SK-N-SH (cell line): ENCODE measurements at regions not wholly inside any gene's neighbourhood (a gene's known extent, or its start where the extent isn't known, plus 50 kb on each side); places are given as distances from the start of the nearest gene placed in this dataset.

Experiments
- CTCF ChIA-PET: fragments of 300-600, 350-600 bp; formaldehyde crosslinking; extraction: SDS; loops from one replicate; lab custom pipeline; 2021; lab: Yijun Ruan, JAX
- POLR2A ChIA-PET: fragments of 350-600 bp; sonication (Branson Sonifier 250); formaldehyde crosslinking; extraction: SDS; loops from one replicate; lab custom pipeline; 2020; ENCODE audit warnings: antibody characterized with exemption, inconsistent platforms; lab: Yijun Ruan, JAX
- DNase-seq: peaks from one replicate; pipeline ENCODE4 v3.0.0; 2012
- H2AFZ ChIP-seq: fragments of 200-600 bp; sonication (generic); 2 replicates; pipeline ENCODE4 v1.8.1; 2016; ENCODE audit warnings: antibody characterized with exemption, mild to moderate bottlenecking, low read depth
- H3F3A ChIP-seq: fragments of 200-600 bp; sonication (generic); replicated peaks from 2 replicates; pipeline ENCODE3; 2016; ENCODE audit warnings: antibody characterized with exemption, mild to moderate bottlenecking; ENCODE audit not compliant: insufficient read depth
- H3K27ac ChIP-seq, 2 experiments: fragments of 200-500 bp in 1 of 2; fragments of 200-600 bp in 1 of 2; sonication (Bioruptor generic) in 1 of 2; sonication (generic), shearing (Covaris generic) in 1 of 2; 2 replicates each; pipeline versions ENCODE4 v1.5.1 to v1.6.1; 2014 to 2016; ENCODE audit warnings: low read depth in 2 of 2, inconsistent platforms in 1 of 2, low read length in 1 of 2, mild to moderate bottlenecking in 1 of 2, mixed read lengths in 1 of 2
- H3K27me3 ChIP-seq: fragments of 200-600 bp; sonication (generic), shearing (Covaris generic); 2 replicates; pipeline ENCODE4 v1.6.1; 2016; ENCODE audit warnings: mixed run types; ENCODE audit not compliant: insufficient read depth
- H3K36me3 ChIP-seq, 2 experiments: fragments of 200-500 bp in 1 of 2; fragments of 200-600 bp in 1 of 2; sonication (Bioruptor generic) in 1 of 2; sonication (generic) in 1 of 2; replicated peaks in 1 of 2; 2 replicates each; pipeline versions ENCODE3 to v1.5.1; 2014 to 2016; ENCODE audit warnings: low read length in 1 of 2, mild to moderate bottlenecking in 1 of 2; ENCODE audit not compliant: insufficient read depth in 2 of 2, control insufficient read depth in 1 of 2
- H3K4me1 ChIP-seq, 2 experiments: fragments of 200-500 bp in 1 of 2; fragments of 200-600 bp in 1 of 2; sonication (Bioruptor generic) in 1 of 2; sonication (generic), shearing (Covaris generic) in 1 of 2; 2 replicates each; pipeline versions ENCODE4 v1.5.1 to v1.6.1; 2014 to 2016; ENCODE audit warnings: low read depth in 1 of 2, low read length in 1 of 2, mixed run types in 1 of 2; ENCODE audit not compliant: insufficient read depth in 2 of 2, control insufficient read depth in 1 of 2
- H3K4me2 ChIP-seq: fragments of 200-600 bp; sonication (generic), shearing (Covaris generic); 2 replicates; pipeline ENCODE4 v1.6.1; 2017; ENCODE audit warnings: mixed run types
- H3K4me3 ChIP-seq, 2 experiments: fragments of 200-500 bp in 1 of 2; fragments of 200-600 bp in 1 of 2; sonication (Bioruptor generic) in 1 of 2; sonication (generic), shearing (Covaris generic) in 1 of 2; 2 replicates each; pipeline versions ENCODE4 v1.5.1 to v1.8.1; 2014 to 2016; ENCODE audit warnings: low read depth in 2 of 2, inconsistent platforms in 1 of 2, low read length in 1 of 2, mild to moderate bottlenecking in 1 of 2, mixed read lengths in 1 of 2, moderate library complexity in 1 of 2
- H3K79me2 ChIP-seq: fragments of 200-600 bp; sonication (generic); 2 replicates; pipeline ENCODE4 v1.8.1; 2017; ENCODE audit warnings: mild to moderate bottlenecking; ENCODE audit not compliant: insufficient read depth
- H3K9ac ChIP-seq: fragments of 200-600 bp; sonication (generic); 2 replicates; pipeline ENCODE4 v1.6.1; 2017; ENCODE audit warnings: mixed run types
- H3K9me2 ChIP-seq: fragments of 200-600 bp; sonication (generic); 2 replicates; pipeline ENCODE4 v1.6.1; 2017; ENCODE audit warnings: mixed run types
- H3K9me3 ChIP-seq: fragments of 200-600 bp; sonication (generic); 2 replicates; pipeline ENCODE4 v1.6.1; 2017; ENCODE audit warnings: mixed run types, mild to moderate bottlenecking, moderate library complexity
- H4K20me1 ChIP-seq: fragments of 200-600 bp; sonication (generic); 2 replicates; pipeline ENCODE4 v1.6.1; 2017; ENCODE audit warnings: mild to moderate bottlenecking, mixed run types; ENCODE audit not compliant: insufficient read depth
- CHD2 ChIP-seq: fragments of 150-350 bp; IDR thresholded peaks from 2 replicates; pipeline ENCODE4 v1.6.1; 2018; ENCODE audit warnings: low read length; ENCODE audit not compliant: partially characterized antibody
- CTCF ChIP-seq: fragments of 200-600 bp; sonication (generic); IDR thresholded peaks from 2 replicates; pipeline ENCODE4 v1.6.1; 2017; ENCODE audit warnings: antibody characterized with exemption, mild to moderate bottlenecking, moderate library complexity
- EP300 ChIP-seq, 2 experiments: IDR thresholded peaks; 2 replicates each; pipeline versions ENCODE4 v1.4.0 to v1.6.1; 2012; ENCODE audit warnings: borderline replicate concordance in 1 of 2, low read depth in 1 of 2, low read length in 1 of 2
- FOXJ3 ChIP-seq: sonication (generic); formaldehyde crosslinking; IDR thresholded peaks from 2 replicates; pipeline ENCODE4 v1.5.1; 2020; ENCODE audit warnings: mild to moderate bottlenecking, missing genetic modification reagents
- FOXM1 ChIP-seq: IDR thresholded peaks from 2 replicates; pipeline ENCODE4 v1.4.0; 2012; ENCODE audit warnings: low read depth, mild to moderate bottlenecking
- GABPA ChIP-seq: IDR thresholded peaks from 2 replicates; pipeline ENCODE4 v1.4.0; 2012; ENCODE audit warnings: low read depth, mild to moderate bottlenecking
- MEF2A ChIP-seq: IDR thresholded peaks from 2 replicates; pipeline ENCODE4 v1.4.0; 2012; ENCODE audit warnings: low read depth, borderline replicate concordance
- NFIC ChIP-seq: IDR thresholded peaks from 2 replicates; pipeline ENCODE4 v1.4.0; 2012; ENCODE audit warnings: borderline replicate concordance
- PBX3 ChIP-seq: IDR thresholded peaks from 2 replicates; pipeline ENCODE4; 2012
- RCOR1 ChIP-seq: fragments of 150-350 bp; IDR thresholded peaks from 2 replicates; pipeline ENCODE4 v1.6.1; 2017; ENCODE audit warnings: antibody characterized with exemption, low read length
- REST ChIP-seq: IDR thresholded peaks from 2 replicates; pipeline ENCODE4 v1.6.1; 2012; ENCODE audit warnings: mild to moderate bottlenecking, low read depth, low read length, moderate library complexity
- RFX5 ChIP-seq: IDR thresholded peaks from 2 replicates; pipeline ENCODE4 v1.6.1; 2012; ENCODE audit warnings: mild to moderate bottlenecking, improper control_type of control experiment, low read length
- RXRA ChIP-seq: IDR thresholded peaks from 2 replicates; pipeline ENCODE4 v1.4.0; 2012; ENCODE audit warnings: low read depth, mild to moderate bottlenecking, borderline replicate concordance
- SIN3A ChIP-seq: IDR thresholded peaks from 2 replicates; pipeline ENCODE4 v1.6.1; 2012; ENCODE audit warnings: low read depth, mild to moderate bottlenecking, low read length, moderate library complexity, borderline replicate concordance
- TAF1 ChIP-seq: IDR thresholded peaks from 2 replicates; pipeline ENCODE4 v1.6.1; 2012; ENCODE audit warnings: low read depth, mild to moderate bottlenecking, low read length, moderate library complexity, borderline replicate concordance
- TCF12 ChIP-seq: IDR thresholded peaks from 2 replicates; pipeline ENCODE4 v1.4.0; 2012
- USF2 ChIP-seq: fragments of 150-350 bp; IDR thresholded peaks from 2 replicates; pipeline ENCODE4 v1.6.1; 2017; ENCODE audit warnings: antibody characterized with exemption, low read length, low read depth, borderline replicate concordance
- YY1 ChIP-seq: IDR thresholded peaks from 2 replicates; pipeline ENCODE4 v1.4.0; 2012; ENCODE audit warnings: low read depth, mild to moderate bottlenecking
- ZBTB33 ChIP-seq: IDR thresholded peaks from 2 replicates; pipeline ENCODE4 v1.4.0; 2012; ENCODE audit warnings: low read depth, borderline replicate concordance
- WGBS: methylation state at CpG from one replicate; pipeline ENCODE4 v1.1.6; 2017; ENCODE audit warnings: low lambda C conversion rate; 5-methylcytosine and 5-hydroxymethylcytosine counted together
- TF ChIP-seq, protein P1 (sequence below): fragments of 150-350 bp; IDR thresholded peaks from 2 replicates; pipeline ENCODE4 v1.6.1; 2016; ENCODE audit warnings: mild to moderate bottlenecking, low read depth, low read length

DNA sequence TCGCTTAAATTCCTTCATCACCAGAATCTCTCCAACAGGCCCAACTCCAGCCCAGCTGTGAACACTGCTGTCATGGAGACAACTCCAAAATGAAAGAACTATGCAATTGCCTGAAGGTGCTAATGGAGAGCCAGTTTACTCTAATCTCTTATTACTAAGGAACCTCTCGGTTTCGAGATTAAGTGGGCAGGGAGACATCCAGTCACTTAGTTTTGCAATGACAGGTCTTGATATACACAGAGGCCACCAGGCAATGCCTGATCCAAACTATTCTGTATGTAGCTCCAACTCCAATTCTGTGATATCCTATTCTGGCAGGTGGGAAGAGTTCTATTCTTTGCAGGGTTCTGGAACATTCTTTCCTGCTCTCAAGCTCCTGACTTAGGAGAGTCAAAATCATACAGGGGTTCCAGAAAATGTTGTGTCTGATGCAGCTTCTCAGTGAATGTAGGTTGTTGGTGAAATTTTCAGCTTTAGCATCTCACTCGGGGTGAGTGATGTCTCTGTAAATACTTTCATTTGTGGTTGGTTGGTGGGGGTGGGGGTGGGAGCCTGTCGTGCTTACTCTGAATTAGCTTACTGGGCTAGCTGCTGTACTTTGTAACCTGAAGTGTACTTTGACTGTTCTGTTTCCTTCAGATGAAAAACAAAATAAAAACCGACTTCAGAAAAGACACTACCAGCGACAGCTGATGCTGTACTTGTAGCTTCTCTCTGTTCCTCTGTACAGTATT is 170.9 kb downstream of the PALM2AKAP2 start:
- H3K27ac ChIP-seq = no peak overlapping the region
- TF ChIP-seq CHD2 (no peak), EP300 (IDR thresholded peaks at IDR 0.05; ENCODE audit: borderline replicate concordance in 1 of 2, low read depth in 1 of 2, low read length in 1 of 2) (no peak), FOXJ3 (no peak), RCOR1 (no peak), TCF12 (no peak), NFIC (no peak), MEF2A (no peak), TAF1 (no peak), YY1 (no peak), SIN3A (no peak), RXRA (no peak), REST (no peak), ZBTB33 (no peak), CTCF (no peak), RFX5 (no peak), GABPA (no peak), PBX3 (no peak), USF2 (no peak), FOXM1 (no peak)
- TF ChIP-seq, protein P1, sequence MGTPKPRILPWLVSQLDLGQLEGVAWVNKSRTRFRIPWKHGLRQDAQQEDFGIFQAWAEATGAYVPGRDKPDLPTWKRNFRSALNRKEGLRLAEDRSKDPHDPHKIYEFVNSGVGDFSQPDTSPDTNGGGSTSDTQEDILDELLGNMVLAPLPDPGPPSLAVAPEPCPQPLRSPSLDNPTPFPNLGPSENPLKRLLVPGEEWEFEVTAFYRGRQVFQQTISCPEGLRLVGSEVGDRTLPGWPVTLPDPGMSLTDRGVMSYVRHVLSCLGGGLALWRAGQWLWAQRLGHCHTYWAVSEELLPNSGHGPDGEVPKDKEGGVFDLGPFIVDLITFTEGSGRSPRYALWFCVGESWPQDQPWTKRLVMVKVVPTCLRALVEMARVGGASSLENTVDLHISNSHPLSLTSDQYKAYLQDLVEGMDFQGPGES = no peak
- TF ChIP-seq, all 33 proteins: peak for 0
- Histone ChIP-seq H3F3A (no peaks in the 10 kb centered on the region), H3K36me3 (no peaks in the 10 kb centered on the region), H4K20me1 (no peaks in the 10 kb centered on the region), H3K27me3 (no peaks in the 10 kb centered on the region), H3K9me3 (no peaks in the 10 kb centered on the region), H3K9me2 (no peaks in the 10 kb centered on the region), H3K4me3 (no peak overlapping the region), H3K9ac (no peak overlapping the region), H3K79me2 (no peaks in the 10 kb centered on the region; the same call in 1 of the 2 replicates), H2AFZ (no peak overlapping the region), H3K4me2 (no peak overlapping the region), H3K4me1 (no peaks in the 10 kb centered on the region)
- POLR2A ChIA-PET = no interaction called here
- 71% methylated on average over 7 of the region's 7 CpGs for WGBS
- CTCF ChIA-PET = interaction anchor here (1.0 to 1.5 kb wide), 2 partner anchors 48 to 192 kb away, joined by 3 read pairs; no protein-coding TSS in a partner anchor
- DNase-seq = no peak
